ENCODE measurements at regions not wholly inside any gene's neighbourhood (a gene's known extent, or its start where the extent isn't known, plus 50 kb on each side); places are given as distances from the start of the nearest gene placed in this dataset.

DNA sequence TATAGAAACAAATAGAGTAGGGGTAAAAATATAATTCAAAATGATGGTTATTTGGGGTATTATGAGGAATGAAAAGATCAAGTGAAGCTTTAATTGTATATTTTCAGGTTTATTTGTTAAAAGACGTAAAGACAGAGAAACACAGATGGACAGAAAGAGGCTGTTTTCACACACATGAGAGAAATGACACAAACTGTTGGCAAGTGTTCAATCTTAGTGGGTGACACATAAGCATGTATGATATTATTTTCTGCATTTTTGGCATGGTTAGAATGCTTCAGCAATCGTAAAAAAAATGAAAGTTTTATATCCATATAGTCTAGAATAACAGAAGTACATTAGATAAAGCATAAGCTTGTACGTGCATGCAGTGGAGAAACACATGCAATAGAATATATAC, 464.4 kb upstream of the AKR1E2 start:
- no peak overlapping the region for H2AFZ ChIP-seq (ENCODE audit: low read depth, low read length)
- no peak for FAIRE-seq
- H3K27ac ChIP-seq (ENCODE audit: insufficient read depth, low read depth, low read length), result no peak overlapping the region
- H3K27me3 ChIP-seq (ENCODE audit: control insufficient read depth in 2 of 2, insufficient read depth in 2 of 2, low read length in 2 of 2), result no peaks in the 10 kb centered on the region
- intact Hi-C loops (cut with micrococcal nuclease) (no loop called here), dilution Hi-C loops (cut with MboI; ENCODE audit: extremely low pct_ligation_motif_present, low sequenced_read_pairs) (no loop called here)
- H3K9me1 ChIP-seq (replicated peaks; ENCODE audit: control insufficient read depth, extremely low read depth, insufficient read depth, low read length), result no peaks in the 10 kb centered on the region
- no peak overlapping the region for H3K9ac ChIP-seq (replicated peaks; ENCODE audit: extremely low read depth, insufficient read depth, low read length)
- no peak for TF ChIP-seq MYC (IDR thresholded peaks at IDR 0.05; ENCODE audit: low read depth, low read length)
- no peaks in the 10 kb centered on the region for H4K20me1 ChIP-seq (replicated peaks; ENCODE audit: control insufficient read depth, extremely low read depth, insufficient read depth, low read length)
- H3K4me3 ChIP-seq (replicated peaks in 1 of 3; ENCODE audit: insufficient read depth in 1 of 3, low read depth in 1 of 3, low read length in 3 of 3), result no peak overlapping the region
- no TSS peak for BruUV-seq (replicated peaks)
- H3K79me2 ChIP-seq (ENCODE audit: control insufficient read depth, insufficient read depth, low read length), result no peaks in the 10 kb centered on the region
- H3K4me1 ChIP-seq (ENCODE audit: control insufficient read depth, extremely low read depth, insufficient read depth, low read length), result no peaks in the 10 kb centered on the region
- ChIA-PET POLR2A (no interaction called here), CTCF (interaction anchor here (1.2 to 1.3 kb wide), 2 partner anchors 9 to 402 kb away, joined by 3 read pairs; no protein-coding TSS in a partner anchor)
- H3K4me2 ChIP-seq (ENCODE audit: insufficient read depth, low read length), result no peak overlapping the region
- H3K36me3 ChIP-seq (ENCODE audit: control insufficient read depth in 2 of 2, extremely low read depth in 1 of 2, insufficient read depth in 2 of 2, low read length in 2 of 2), result no peaks in the 10 kb centered on the region
- DNase-seq (ENCODE audit: low read depth, low spot score), result no peak
- no peaks in the 10 kb centered on the region for H3K9me3 ChIP-seq (replicated peaks; ENCODE audit: control insufficient read depth, insufficient read depth, low read length)

GRCh38 chr10:4359003-4359402, 467.0 kb upstream of the AKR1E2 start:
- Histone ChIP-seq H3K36me3 (ENCODE audit: control insufficient read depth in 2 of 2, extremely low read depth in 1 of 2, insufficient read depth in 2 of 2, low read length in 2 of 2) (no peaks in the 10 kb centered on the region), H4K20me1 (replicated peaks; ENCODE audit: control insufficient read depth, extremely low read depth, insufficient read depth, low read length) (no peaks in the 10 kb centered on the region), H2AFZ (ENCODE audit: low read depth, low read length) (no peak overlapping the region), H3K9me3 (replicated peaks; ENCODE audit: control insufficient read depth, insufficient read depth, low read length) (no peaks in the 10 kb centered on the region), H3K9ac (replicated peaks; ENCODE audit: extremely low read depth, insufficient read depth, low read length) (no peak overlapping the region), H3K27ac (ENCODE audit: insufficient read depth, low read depth, low read length) (no peak overlapping the region), H3K27me3 (ENCODE audit: control insufficient read depth in 2 of 2, insufficient read depth in 2 of 2, low read length in 2 of 2) (no peaks in the 10 kb centered on the region), H3K79me2 (ENCODE audit: control insufficient read depth, insufficient read depth, low read length) (no peaks in the 10 kb centered on the region), H3K4me3 (replicated peaks in 1 of 3; ENCODE audit: insufficient read depth in 1 of 3, low read depth in 1 of 3, low read length in 3 of 3) (no peak overlapping the region), H3K4me1 (ENCODE audit: control insufficient read depth, extremely low read depth, insufficient read depth, low read length) (peaks cover 17% of the 10 kb centered on the region), H3K4me2 (ENCODE audit: insufficient read depth, low read length) (no peak overlapping the region), H3K9me1 (replicated peaks; ENCODE audit: control insufficient read depth, extremely low read depth, insufficient read depth, low read length) (no peaks in the 10 kb centered on the region)
- CTCF ChIA-PET, result interaction anchor here (1.5 kb wide), 1 partner anchor 1161 kb away, joined by 3 read pairs; no protein-coding TSS in a partner anchor
- dilution Hi-C loops (cut with MboI; ENCODE audit: extremely low pct_ligation_motif_present, low sequenced_read_pairs), result no loop called here
- TF ChIP-seq POLR2A (IDR thresholded peaks at IDR 0.05; ENCODE audit: low read depth, low read length) (no peak), FOS (IDR thresholded peaks at IDR 0.05; ENCODE audit: borderline replicate concordance, insufficient read depth, low read length) (no peak), POLR2AphosphoS5 (IDR thresholded peaks at IDR 0.05; ENCODE audit: insufficient read depth, low read depth, low read length) (no peak), JUN (IDR thresholded peaks at IDR 0.05; ENCODE audit: borderline replicate concordance, insufficient read depth, insufficient read length, low read depth) (no peak), CTCF (IDR thresholded peaks at IDR 0.05; ENCODE audit: extremely low read depth in 1 of 2, insufficient read depth in 1 of 2, low read depth in 1 of 2, low read length in 2 of 2) (no peak), MYC (IDR thresholded peaks at IDR 0.05; ENCODE audit: low read depth, low read length) (no peak), EZH2 (IDR thresholded peaks at IDR 0.05; ENCODE audit: borderline replicate concordance, low read depth, low read length, severe bottlenecking) (no peak), GATA2 (IDR thresholded peaks at IDR 0.05; ENCODE audit: insufficient read depth, insufficient read length, low read depth, low read length) (no peak)
- TF ChIP-seq, protein P1, sequence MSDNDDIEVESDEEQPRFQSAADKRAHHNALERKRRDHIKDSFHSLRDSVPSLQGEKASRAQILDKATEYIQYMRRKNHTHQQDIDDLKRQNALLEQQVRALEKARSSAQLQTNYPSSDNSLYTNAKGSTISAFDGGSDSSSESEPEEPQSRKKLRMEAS (IDR thresholded peaks at IDR 0.05; ENCODE audit: insufficient read depth, insufficient read length), result no peak
- no TSS peak for BruUV-seq (replicated peaks)
- FAIRE-seq (no peak), DNase-seq (ENCODE audit: low read depth, low spot score) (no peak)
- intact Hi-C loops (cut with micrococcal nuclease), result loop anchor here (10.0 kb wide), 2 partner anchors 1124 to 1164 kb away; no protein-coding TSS in a partner anchor
- POLR2A ChIA-PET, result no interaction called here
